ENCODE measurements at regions not wholly inside any gene's neighbourhood (a gene's known extent, or its start where the extent isn't known, plus 50 kb on each side); places are given as distances from the start of the nearest gene placed in this dataset.

DNA sequence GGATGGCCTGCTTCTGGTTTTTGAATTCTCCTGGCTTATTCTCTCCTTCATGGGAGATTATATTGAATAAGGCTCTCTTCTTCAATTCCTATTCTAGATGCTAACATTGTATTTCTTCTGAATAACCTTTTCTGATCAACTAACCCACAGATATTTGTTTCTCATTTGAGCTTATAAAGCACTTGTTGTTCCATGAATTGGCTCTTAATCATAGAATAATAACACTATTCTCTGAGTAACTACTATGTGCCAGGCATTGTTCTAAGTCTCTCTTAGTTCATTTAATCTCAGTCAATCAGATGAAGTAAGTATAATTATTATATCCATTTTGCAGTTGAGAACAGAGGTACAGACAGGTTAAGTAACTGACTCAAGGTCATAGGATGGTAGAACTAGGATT, 136.3 kb upstream of the MLIP start:
- in situ Hi-C loops (cut with HindIII; ENCODE audit: low pct_ligation_motif_present, low pct_unique_long_range_greater_than_20kb, low sequenced_read_pairs), result no loop called here

DNA sequence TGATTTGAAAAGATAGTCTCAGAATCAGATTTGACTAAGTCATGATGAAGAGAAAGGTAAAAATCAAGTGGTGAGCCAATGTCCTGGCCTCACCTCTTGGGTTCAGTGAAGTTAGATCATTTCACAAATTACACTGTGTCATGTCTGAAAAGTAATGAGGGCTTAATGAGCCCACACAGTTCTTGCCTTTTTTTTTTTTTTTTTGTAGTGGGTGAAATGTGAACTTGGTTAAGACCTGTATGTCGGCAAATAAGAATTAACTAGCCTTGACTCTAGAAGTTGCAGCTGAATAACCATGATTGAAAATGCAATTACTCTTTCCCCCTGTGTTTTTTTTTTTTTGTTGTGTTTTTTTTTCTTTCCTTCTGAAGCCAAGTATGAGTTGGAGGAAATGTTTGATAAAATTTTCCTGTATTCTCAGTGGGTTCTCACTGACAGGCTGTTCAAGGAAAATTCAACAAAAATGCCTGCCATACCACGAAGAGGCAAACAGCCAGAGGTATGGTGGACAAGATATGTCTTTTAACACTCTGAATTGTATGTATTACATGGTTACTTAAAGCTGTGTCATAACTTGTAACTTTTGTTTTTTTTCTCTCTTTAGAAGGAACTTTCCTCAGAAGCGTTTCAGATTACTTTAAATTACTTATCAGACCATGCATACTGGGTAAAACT, 135.2 kb upstream of the MLIP start:
- in situ Hi-C loops (cut with HindIII; ENCODE audit: low pct_ligation_motif_present, low pct_unique_long_range_greater_than_20kb, low sequenced_read_pairs), result no loop called here
- no peak for DNase-seq

More for the DNA sequence above, 136.3 kb upstream of the MLIP start:
- DNase-seq, result no peak

DNA sequence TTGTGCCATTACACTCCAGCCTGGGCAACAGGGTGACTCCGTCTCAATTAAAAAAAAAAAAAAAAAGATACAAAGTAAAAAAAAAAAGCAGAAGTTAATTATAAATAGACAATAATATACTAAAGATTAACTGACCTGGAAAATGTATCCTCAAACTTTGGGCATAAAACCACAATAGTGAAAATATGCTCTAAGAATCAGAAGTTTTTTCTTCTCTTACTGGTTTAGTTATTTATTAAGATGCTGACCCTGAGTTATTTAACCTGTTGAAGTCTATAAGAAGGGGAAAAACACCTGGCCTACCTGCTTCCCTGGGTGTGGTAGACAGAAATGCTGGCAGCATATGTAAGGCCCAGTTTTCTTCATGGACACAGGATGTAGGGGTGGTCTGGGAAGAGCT, 133.7 kb upstream of the MLIP start:
- in situ Hi-C loops (cut with HindIII; ENCODE audit: low pct_ligation_motif_present, low pct_unique_long_range_greater_than_20kb, low sequenced_read_pairs), result no loop called here

DNA sequence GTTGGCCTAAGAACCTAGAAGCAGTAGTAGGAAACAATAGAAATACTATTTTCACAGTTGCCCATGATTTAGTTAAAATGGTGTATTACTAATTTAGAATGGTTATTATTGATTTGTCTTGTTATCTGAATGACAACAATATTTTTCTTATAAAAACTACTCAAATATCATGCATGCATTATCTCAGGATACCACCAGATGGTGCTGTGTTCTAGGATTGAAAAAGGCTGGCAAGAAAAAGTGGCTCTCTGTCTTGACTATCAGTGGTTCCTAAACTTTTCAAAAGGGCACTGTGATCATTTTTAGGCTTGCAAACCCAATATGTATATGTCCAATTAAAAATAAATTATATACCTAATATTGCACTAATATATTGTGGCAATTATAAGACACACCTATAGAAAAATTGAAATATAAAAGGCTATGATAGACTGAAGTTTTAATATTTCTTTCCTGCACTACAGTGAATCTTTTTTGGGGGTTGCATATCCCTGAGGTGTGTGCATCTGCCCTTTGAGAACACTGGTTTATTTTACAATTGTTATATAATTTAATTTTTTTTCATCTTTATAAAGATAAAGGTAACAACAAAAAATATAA, 131.7 kb upstream of the MLIP start:
- peak; percentile 49 for DNase-seq
- in situ Hi-C loops (cut with HindIII; ENCODE audit: low pct_ligation_motif_present, low pct_unique_long_range_greater_than_20kb, low sequenced_read_pairs), result no loop called here

More for the DNA sequence above, 133.7 kb upstream of the MLIP start:
- DNase-seq, result no peak

DNA sequence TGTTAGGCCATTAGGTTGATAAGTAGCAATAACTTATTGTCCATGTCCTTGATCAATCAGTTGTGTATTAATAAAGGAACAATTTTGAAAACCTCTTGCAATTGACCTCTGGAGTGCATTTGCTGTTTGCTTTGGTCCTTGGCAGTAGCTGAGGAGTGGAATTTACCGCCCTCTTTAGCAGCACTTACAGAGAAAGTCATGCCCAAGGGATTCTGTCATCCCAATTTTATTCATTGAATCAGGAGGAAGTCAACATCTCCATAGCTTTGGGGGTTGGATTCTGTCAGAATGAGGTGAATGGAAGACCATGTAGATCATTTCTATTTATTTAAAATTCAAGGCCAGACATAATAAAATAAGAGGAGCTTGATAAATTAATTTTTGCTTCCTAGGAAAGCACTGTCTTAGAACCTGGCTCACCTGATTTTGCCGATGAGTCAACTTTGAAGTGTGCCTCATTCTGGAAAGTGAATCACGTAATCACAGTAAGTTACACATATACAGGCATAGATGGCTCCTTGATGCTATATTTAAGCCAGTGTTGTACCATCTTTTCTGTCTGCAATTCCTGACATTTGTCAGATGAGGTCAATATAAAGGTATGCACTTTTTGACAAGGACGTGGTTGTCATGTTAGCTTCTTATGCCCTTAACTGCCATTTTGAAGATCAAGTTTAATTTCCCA, 128.7 kb upstream of the MLIP start:
- in situ Hi-C loops (cut with HindIII; ENCODE audit: low pct_ligation_motif_present, low pct_unique_long_range_greater_than_20kb, low sequenced_read_pairs), result no loop called here
- DNase-seq, result no peak

DNA sequence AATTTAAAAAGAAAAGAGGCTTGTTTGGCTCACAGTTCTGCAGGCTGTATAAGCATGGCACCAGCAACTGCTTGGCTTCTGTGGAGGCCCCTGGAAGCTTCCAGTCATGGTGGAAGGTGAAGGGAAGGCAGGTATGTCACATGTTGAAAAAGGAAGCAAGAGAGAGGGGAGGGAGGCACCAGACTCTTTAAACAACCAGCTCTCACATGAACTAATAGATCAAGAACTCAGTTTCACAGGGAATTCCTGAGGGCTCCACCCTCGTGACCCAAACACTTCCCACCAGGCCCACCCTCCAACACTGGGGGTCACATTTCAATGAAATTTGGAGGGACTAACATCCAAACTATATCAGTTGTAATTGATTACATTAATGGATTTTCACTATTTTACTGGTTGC, 127.9 kb upstream of the MLIP start:
- in situ Hi-C loops (cut with HindIII; ENCODE audit: low pct_ligation_motif_present, low pct_unique_long_range_greater_than_20kb, low sequenced_read_pairs), result no loop called here
- no peak for DNase-seq

DNA sequence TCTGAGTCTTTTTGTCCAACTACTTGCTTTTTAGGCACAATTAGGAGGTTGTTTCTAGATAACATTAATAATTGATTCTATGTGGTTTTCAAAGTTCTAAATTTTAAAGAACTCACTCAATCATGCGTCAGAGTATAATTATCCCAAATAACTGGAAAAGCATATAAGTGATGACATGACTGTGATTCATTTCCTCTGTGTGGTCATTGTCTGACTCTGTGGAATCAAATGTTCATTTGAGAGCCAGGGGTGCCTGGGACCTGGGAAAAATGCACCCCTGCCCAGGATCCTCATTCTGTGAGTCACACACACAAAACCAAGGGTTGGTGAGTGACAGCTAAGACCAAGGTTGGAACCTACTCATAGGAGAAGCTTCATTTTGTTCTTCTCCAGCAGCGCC, 127.1 kb upstream of the MLIP start:
- peak; percentile 77 for DNase-seq
- in situ Hi-C loops (cut with HindIII; ENCODE audit: low pct_ligation_motif_present, low pct_unique_long_range_greater_than_20kb, low sequenced_read_pairs), result no loop called here

DNA sequence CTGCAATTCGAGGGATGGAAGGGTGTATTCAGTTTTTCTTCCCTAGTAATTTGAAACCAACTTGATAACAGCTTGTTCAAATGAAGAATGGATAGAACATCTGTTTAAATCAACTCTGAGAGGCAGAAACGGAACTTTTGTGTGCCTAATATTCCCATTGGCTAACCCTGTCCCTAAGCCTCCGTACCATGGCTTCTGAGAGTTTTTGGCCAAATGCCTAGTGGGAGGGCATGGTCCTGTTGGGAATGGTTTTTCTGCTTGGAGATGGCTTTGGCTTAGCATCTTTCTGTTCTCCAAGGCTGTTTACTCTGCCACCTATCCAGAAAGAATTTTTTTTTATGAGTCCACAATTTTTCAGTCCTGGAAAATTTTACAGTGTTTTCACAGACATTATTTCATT, 126.7 kb upstream of the MLIP start:
- DNase-seq, result no peak
- in situ Hi-C loops (cut with HindIII; ENCODE audit: low pct_ligation_motif_present, low pct_unique_long_range_greater_than_20kb, low sequenced_read_pairs), result no loop called here

DNA sequence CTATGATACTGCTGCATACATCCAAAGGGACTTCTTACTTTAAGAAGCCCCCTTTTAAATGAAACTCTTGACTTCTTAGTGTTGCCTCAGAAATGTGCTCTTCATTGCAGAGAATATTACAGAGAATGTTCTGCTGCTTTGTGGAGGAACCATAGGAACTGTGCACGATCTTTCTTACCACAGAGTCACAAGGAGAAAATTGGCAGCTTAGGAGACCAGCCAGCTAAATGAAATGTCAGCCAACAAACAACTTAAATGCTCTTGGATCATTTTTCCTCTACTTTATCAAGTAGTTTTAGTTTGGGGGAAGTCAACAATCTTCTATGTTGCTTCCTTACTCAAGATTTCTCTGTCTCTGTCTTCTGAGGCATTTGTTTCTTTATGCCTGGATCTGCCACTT, 125.9 kb upstream of the MLIP start:
- in situ Hi-C loops (cut with HindIII; ENCODE audit: low pct_ligation_motif_present, low pct_unique_long_range_greater_than_20kb, low sequenced_read_pairs), result no loop called here

DNA sequence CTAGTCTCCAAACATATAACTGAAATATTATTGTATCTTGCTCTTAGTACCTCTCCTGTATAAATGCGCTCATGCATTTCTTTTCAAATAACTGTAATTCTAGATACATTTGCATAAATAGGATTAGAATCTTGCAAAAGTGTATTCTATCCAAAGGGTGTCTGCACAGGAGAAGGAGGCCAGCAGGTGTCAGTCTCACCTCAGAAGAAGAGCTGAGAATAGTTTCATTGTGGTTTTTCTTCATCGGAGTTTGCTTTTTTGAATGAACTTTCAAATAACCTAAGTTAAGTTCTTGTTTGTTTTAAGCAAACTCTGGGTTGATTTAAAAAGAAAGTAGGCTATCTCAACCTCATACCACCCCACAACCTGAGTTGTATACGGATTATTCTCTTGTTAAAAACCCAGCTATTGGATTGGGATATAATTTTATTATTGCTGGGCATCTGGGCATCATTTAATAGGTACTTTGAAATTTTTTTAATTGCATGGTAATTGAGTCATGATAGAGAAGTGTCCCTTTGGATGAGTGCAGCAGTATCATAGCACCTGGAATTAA, 125.0 kb upstream of the MLIP start:
- peak; percentile 56 for DNase-seq
- in situ Hi-C loops (cut with HindIII; ENCODE audit: low pct_ligation_motif_present, low pct_unique_long_range_greater_than_20kb, low sequenced_read_pairs), result no loop called here

More for the DNA sequence above, 125.9 kb upstream of the MLIP start:
- DNase-seq, result no peak

DNA sequence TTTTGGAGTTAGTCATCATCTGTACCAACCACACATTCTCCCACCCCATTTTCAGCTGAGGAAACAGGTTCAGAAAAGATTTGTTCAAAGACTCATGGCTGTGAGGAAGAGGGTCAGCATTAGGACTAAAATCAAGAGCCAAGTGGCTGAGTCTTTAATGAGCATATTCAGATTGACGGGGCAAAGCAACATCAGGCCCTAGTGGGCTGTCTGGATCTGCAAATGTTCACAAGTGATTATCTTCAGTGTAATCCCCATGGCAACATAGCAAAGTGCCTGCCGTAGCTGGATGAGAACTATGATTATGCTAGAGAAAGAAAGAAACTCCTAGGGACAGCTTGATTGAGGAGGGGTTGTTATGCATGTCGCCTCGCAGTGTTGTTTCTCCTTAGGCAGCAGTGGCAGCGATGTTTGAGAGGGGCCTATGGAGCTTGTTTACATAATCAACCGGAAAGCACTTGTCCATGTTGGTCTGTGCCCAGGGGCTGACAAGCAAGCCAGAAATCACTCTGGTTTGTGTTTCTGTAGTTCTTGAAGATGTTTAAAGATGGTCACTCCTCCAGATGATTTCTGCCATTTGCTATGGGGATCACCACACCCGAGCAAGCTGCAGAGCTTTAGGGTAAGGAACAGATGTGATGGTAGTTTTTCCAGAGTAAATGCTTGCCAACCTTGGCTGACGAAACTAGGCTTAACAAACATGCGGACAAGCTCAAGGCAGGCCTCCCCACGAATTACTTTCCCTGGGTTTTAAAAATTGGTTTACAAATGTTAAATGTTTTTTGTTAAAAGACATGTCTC, 124.3 kb upstream of the MLIP start:
- DNase-seq, result no peak

DNA sequence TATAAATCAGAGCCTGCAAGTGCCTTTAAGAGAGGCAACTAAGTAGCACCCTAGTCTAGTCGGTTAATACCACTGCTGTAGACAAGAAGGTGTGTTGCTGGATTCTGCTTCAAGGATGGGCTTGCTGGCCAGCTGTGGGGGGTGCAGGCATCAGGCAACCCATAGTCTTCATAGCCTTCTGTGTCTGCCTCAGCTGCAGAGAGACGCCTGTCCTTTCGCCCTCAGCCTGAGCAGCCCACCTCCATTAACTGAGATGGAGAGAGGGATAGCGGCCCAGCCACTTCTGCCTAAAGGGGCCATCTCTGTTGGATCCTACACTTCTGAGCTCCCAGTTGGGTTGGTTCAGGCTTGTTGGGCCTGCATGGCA, 123.7 kb upstream of the MLIP start:
- in situ Hi-C loops (cut with HindIII; ENCODE audit: low pct_ligation_motif_present, low pct_unique_long_range_greater_than_20kb, low sequenced_read_pairs), result no loop called here

More for the DNA sequence above, 124.3 kb upstream of the MLIP start:
- in situ Hi-C loops (cut with HindIII; ENCODE audit: low pct_ligation_motif_present, low pct_unique_long_range_greater_than_20kb, low sequenced_read_pairs), result no loop called here

DNA sequence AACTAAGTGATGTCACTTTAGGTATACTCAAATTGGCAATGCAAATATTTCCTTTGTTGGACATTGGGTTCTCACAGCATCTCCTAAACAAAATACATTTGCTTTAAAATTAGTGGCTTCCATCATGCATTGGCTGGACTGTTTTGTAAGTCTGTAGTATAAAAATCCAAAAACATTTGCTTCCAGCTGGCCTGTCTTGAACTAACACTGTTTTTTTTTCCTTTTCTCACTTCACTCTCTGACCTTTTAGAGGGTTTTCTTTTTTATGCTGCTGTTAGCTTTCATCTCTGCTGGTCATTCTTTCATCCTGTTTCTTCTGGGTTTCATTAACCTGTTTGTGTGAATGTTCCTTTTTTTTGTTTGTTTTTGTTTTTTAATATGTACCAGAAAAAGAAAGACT, 121.7 kb upstream of the MLIP start:
- in situ Hi-C loops (cut with HindIII; ENCODE audit: low pct_ligation_motif_present, low pct_unique_long_range_greater_than_20kb, low sequenced_read_pairs), result no loop called here

More for the DNA sequence above, 123.7 kb upstream of the MLIP start:
- DNase-seq, result no peak

DNA sequence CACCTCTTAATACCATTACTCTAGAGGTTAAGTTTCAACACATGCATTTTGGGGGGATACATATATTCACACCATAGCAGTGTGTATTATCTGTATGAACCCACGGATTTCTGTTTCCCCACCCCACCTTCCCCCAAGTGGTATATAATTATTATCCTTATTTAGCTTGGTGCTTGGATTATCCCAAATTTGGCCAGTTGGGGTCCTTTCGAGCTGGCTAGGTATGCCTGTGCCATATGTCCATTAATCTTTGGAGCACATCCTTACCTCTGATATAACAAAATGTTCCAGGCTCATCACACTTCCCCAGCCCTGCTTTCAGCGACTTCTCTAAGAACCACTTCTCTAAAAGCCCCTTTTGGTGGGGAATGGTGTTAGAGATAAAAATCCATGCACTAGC, 118.7 kb upstream of the MLIP start:
- DNase-seq, result no peak
- in situ Hi-C loops (cut with HindIII; ENCODE audit: low pct_ligation_motif_present, low pct_unique_long_range_greater_than_20kb, low sequenced_read_pairs), result no loop called here

More for the DNA sequence above, 121.7 kb upstream of the MLIP start:
- DNase-seq, result no peak

DNA sequence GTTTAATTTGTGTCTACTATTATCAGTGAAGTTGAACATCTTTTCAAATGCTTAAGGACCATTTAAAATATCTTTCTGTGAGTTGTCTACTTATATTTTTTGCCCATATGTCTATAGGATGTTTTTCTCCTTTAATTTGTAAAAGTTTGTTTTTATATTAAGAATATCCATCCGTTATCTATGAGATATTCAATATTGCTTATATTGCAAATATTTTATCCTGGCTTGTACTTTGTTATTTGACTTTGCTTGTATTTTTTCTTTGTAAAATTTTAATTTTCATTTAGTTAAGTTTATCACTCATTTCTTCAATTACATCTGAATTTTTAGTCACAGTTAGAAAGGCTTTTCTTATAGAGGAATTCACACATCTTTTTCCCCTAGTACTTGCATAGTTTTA, 117.0 kb upstream of the MLIP start:
- DNase-seq, result no peak
- in situ Hi-C loops (cut with HindIII; ENCODE audit: low pct_ligation_motif_present, low pct_unique_long_range_greater_than_20kb, low sequenced_read_pairs), result no loop called here

DNA sequence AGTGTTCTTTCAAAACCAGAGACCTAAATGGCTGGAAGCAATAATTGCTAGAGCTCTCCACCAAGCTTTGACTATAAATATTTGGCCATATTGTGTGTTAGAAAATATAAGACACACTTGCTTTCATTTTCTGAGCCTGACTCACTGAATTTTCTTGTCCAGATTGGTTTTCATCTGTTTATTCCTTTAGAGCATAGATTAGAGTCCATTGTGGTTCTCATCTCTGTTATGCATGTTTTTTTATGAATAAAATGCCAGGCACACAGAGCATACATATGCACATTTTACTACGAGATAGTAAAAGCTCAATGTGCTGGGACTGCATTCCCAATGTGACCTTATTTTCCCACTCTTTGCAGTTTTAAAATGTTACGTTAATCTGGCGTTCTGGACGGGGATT, 115.3 kb upstream of the MLIP start:
- in situ Hi-C loops (cut with HindIII; ENCODE audit: low pct_ligation_motif_present, low pct_unique_long_range_greater_than_20kb, low sequenced_read_pairs), result no loop called here

DNA sequence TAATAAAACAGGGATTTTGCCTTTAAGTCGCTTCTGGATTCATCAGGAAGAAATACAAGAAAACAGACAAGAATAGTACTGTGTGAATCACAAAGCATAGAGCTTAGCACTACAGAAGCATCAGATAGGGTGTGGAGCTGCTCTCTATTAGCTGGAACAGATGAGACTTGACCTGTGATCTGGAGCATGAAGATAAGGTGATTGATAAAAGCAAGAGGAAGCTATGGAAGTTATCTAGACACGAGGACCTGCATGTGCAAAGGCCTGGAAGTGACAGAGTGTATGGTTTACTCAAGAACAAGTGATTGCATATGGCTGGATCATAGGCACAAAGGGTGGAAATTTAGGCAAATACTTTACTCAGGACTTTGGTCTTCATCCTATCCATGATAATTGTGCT, 112.9 kb upstream of the MLIP start:
- in situ Hi-C loops (cut with HindIII; ENCODE audit: low pct_ligation_motif_present, low pct_unique_long_range_greater_than_20kb, low sequenced_read_pairs), result no loop called here

More for the DNA sequence above, 115.3 kb upstream of the MLIP start:
- DNase-seq, result no peak

DNA sequence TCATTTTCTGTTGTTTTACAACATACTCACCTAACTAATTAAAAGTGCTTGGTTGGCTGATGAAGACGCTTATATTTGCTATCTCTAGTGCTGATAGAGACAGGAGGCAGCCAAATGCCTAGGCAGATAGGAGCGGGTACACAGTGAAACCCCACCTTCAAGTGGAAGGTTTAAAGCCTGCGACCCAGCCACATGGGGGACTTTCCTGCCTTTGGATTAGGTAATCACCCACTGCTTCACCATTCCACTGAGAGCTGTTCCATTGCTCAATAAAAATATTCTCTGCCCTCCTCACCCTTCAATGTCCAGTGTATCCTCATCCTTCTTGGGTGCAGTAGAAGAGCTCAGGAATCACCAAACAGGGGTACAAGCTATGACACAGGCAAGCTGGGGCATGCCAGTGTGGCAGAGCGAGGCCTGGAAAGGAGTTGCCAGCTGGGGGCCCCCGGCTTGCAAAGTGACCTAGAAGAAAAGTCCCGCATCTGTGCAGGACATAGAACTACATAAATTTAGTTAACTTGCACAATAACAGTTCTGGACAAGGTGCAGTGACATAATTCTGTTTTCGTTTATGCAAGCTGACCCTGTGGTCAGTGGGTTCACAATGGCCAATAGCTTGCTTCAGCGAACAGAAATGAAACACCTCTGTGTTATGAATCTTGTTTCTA, 112.0 kb upstream of the MLIP start:
- no peak for DNase-seq
- in situ Hi-C loops (cut with HindIII; ENCODE audit: low pct_ligation_motif_present, low pct_unique_long_range_greater_than_20kb, low sequenced_read_pairs), result no loop called here

More for the DNA sequence above, 112.9 kb upstream of the MLIP start:
- no peak for DNase-seq
